ENCODE measurements at regions not wholly inside any gene's neighbourhood (a gene's known extent, or its start where the extent isn't known, plus 50 kb on each side); places are given as distances from the start of the nearest gene placed in this dataset.
"Not testable (repeated sequence)": the region's sequence is repeated elsewhere in the genome, so short reads cannot be mapped to it uniquely, and the experiment has no call there.

DNA sequence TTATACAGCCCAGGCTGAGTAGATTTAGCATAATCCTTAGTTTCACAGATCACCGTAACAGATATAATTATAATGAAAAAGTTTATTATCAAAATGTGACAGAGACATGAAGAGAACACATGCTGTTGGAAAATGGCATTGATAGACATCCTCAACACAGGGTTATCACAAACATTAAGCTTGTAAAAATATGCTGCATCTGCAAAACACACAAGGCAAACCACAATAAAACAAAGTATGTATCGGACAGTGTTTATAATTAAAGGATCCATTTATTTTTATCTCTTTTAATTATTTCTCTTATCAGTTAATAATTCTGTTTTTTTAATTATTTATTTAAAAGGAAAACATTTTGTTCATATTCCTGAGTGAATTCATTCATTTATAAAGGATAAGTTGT lies 829.9 kb upstream of the CDH9 start:
- peaks cover 47% of the 10 kb centered on the region for H3K9me3 ChIP-seq (replicated peaks)
- H3K4me3 ChIP-seq, result no peak overlapping the region
- no peak overlapping the region for H3K27ac ChIP-seq (replicated peaks)
- intact Hi-C loops (cut with micrococcal nuclease), result no loop called here
- no peak for DNase-seq
- H3K27me3 ChIP-seq (ENCODE audit: low read depth), result no peaks in the 10 kb centered on the region
- no peaks in the 10 kb centered on the region for H3K4me1 ChIP-seq
- TF ChIP-seq, protein P1, sequence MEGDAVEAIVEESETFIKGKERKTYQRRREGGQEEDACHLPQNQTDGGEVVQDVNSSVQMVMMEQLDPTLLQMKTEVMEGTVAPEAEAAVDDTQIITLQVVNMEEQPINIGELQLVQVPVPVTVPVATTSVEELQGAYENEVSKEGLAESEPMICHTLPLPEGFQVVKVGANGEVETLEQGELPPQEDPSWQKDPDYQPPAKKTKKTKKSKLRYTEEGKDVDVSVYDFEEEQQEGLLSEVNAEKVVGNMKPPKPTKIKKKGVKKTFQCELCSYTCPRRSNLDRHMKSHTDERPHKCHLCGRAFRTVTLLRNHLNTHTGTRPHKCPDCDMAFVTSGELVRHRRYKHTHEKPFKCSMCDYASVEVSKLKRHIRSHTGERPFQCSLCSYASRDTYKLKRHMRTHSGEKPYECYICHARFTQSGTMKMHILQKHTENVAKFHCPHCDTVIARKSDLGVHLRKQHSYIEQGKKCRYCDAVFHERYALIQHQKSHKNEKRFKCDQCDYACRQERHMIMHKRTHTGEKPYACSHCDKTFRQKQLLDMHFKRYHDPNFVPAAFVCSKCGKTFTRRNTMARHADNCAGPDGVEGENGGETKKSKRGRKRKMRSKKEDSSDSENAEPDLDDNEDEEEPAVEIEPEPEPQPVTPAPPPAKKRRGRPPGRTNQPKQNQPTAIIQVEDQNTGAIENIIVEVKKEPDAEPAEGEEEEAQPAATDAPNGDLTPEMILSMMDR (IDR thresholded peaks at IDR 0.05; ENCODE audit: borderline replicate concordance), result no peak
- H3K36me3 ChIP-seq, result no peaks in the 10 kb centered on the region

DNA sequence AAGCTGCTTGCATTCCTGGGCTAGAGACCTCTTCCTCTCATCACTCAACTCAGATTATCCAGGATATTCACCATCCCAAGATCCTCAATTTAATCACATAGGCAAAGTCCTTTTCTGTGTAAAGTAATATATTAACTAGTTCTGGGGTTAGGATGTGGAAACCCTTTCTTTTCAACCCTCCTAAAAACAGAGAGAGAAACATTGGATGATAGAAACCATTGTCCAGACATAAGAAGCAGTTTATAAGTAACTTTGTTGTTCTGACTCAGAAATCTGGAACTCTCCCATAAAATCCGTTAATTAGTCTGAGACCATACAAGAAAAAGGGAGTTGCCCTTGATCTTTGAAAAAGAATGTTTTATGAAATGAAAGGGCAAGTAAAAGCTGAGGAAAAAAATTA lies 817.1 kb upstream of the CDH9 start:
- Histone ChIP-seq H3K36me3 (no peaks in the 10 kb centered on the region), H3K27me3 (ENCODE audit: low read depth) (no peaks in the 10 kb centered on the region), H3K4me3 (no peak overlapping the region), H3K4me1 (no peaks in the 10 kb centered on the region), H3K9me3 (replicated peaks) (peaks cover 7% of the 10 kb centered on the region), H3K27ac (replicated peaks) (no peak overlapping the region)
- TF ChIP-seq, protein P1 (IDR thresholded peaks at IDR 0.05; ENCODE audit: borderline replicate concordance), result no peak
- no peak for DNase-seq
- intact Hi-C loops (cut with micrococcal nuclease), result no loop called here

DNA sequence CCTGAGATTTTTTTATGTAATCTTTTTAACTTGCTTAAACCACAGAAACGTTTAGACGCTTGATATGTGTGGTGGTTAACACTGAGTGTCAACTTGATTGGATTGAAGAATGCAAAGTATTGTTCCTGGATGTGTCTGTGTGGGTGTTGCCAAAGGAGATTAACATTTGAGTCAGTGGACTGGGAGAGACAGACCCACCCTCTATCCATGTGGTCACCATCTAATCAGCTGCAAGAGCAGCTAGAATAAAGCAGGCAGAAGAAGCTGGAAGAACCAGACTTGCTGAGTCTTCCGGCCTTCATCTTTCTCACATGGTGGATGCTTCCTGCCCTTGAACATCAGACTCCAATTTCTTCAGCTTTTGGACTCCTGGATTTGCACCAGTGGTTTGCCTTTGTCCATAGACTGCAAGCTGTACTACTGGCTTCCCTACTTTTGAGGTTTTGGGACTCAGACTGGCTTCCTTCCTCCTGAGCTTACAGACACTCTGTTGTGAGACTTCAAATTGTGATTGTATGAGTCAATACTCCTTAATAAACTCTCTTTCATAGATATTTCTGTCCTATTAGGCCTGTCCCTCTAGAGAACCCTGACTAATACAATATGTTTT lies 816.0 kb upstream of the CDH9 start:
- TF ChIP-seq, protein P1 (IDR thresholded peaks at IDR 0.05; ENCODE audit: borderline replicate concordance), result no peak
- H3K9me3 ChIP-seq (replicated peaks), result no peaks in the 10 kb centered on the region
- H3K27ac ChIP-seq (replicated peaks), result no peak overlapping the region
- DNase-seq, result no peak
- no peaks in the 10 kb centered on the region for H3K4me1 ChIP-seq
- intact Hi-C loops (cut with micrococcal nuclease), result no loop called here
- no peak overlapping the region for H3K4me3 ChIP-seq
- H3K27me3 ChIP-seq (ENCODE audit: low read depth), result no peaks in the 10 kb centered on the region
- no peaks in the 10 kb centered on the region for H3K36me3 ChIP-seq

DNA sequence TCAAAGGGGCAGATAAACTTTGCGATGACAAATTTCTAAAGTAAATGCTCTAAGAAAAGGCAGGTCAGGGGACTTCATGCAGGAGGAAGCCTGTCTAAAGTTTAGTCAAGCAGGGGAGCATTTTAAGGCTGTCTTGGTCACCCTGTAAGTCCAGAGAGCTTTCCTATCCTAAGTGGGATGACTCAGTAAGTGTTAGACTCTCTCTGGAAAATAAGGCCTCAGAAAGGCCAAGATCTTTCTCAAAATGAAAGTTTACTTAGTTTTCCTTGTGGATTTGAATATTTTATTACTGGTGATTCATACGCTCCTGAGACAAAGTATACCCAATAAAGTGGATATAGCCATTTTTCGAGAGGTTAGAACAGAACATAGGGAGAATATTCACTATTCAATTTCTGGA lies 806.9 kb upstream of the CDH9 start:
- TF ChIP-seq, protein P1 (IDR thresholded peaks at IDR 0.05; ENCODE audit: borderline replicate concordance), result no peak
- no peak for DNase-seq
- intact Hi-C loops (cut with micrococcal nuclease), result no loop called here
- Histone ChIP-seq H3K27ac (replicated peaks) (no peak overlapping the region), H3K4me3 (no peak overlapping the region), H3K9me3 (replicated peaks) (peaks cover 21% of the 10 kb centered on the region), H3K27me3 (ENCODE audit: low read depth) (no peaks in the 10 kb centered on the region), H3K36me3 (no peaks in the 10 kb centered on the region), H3K4me1 (no peaks in the 10 kb centered on the region)

DNA sequence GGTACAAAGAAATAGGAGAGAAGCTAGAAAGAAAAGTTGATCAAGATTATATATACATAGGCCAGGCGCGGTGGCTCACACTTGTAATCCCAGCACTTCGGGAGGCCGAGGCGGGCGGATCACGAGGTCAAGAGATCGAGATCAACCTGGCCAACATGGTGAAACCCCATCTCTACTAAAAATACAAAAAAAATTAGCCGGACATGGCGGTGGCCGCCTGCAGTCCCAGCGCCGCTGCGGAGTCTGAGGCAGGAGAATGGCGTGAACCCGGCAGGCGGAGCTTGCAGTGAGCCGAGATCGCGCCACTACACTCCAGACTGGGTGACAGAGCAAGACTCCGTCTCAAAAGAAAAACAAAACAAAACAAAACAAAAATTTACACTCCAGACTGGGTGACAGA lies 798.3 kb upstream of the CDH9 start:
- intact Hi-C loops (cut with micrococcal nuclease); H3K4me3 ChIP-seq; H3K27ac ChIP-seq (replicated peaks); H3K4me1 ChIP-seq; DNase-seq; H3K27me3 ChIP-seq (ENCODE audit: low read depth); H3K36me3 ChIP-seq: not testable (repeated sequence)
- H3K9me3 ChIP-seq (replicated peaks), result peaks cover 13% of the 10 kb centered on the region

DNA sequence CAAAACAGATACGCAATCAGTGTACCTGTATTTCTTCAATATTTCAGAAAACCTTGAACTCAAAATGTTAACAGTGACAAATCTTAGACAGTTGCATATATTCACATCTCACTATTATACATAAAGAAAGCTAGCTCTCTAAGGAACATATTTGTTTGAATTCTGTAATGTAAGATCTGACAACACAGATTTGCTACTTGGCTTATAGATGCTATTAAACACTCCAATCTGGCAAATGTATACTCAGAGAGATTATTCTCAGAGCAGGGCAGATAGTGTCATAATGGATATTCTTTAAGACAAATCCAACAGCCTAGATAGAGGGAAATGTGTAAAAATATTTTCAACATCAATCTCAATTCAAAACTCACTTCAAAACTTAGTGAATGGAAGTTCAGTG lies 794.5 kb upstream of the CDH9 start:
- DNase-seq, result no peak
- no peaks in the 10 kb centered on the region for H3K36me3 ChIP-seq
- H3K9me3 ChIP-seq (replicated peaks), result peaks cover 7% of the 10 kb centered on the region
- intact Hi-C loops (cut with micrococcal nuclease), result no loop called here
- no peaks in the 10 kb centered on the region for H3K27me3 ChIP-seq (ENCODE audit: low read depth)
- no peaks in the 10 kb centered on the region for H3K4me1 ChIP-seq
- H3K27ac ChIP-seq (replicated peaks), result no peak overlapping the region
- H3K4me3 ChIP-seq, result no peak overlapping the region
- TF ChIP-seq, protein P1 (IDR thresholded peaks at IDR 0.05; ENCODE audit: borderline replicate concordance), result no peak

Data from left ventricle myocardium inferior (tissue), 1 donor.